ENCODE measurements at regions not wholly inside any gene's neighbourhood (a gene's known extent, or its start where the extent isn't known, plus 50 kb on each side); places are given as distances from the start of the nearest gene placed in this dataset.

DNA sequence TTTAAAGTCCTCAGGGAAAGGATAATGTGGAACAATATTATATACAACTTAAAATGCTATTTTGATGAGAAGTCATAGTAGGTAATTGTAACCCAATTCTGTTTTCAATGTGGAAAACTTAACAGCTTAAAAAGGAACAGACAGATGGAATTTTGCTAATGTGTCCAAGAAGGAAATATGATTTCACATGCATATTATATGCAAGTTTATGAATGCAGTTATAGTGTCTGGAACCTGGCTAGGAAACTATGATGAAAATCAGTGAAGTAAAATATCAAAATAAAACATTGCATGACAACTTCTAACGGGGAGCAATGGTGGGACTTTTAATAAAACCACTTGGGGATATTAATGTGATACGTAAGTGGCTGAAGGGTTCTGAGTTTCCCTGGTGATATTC, 152.6 kb upstream of the HAND2 start:
- TF ChIP-seq POLR2AphosphoS5 (IDR thresholded peaks at IDR 0.05; ENCODE audit: low read depth): no peak
- TF ChIP-seq, protein P1, sequence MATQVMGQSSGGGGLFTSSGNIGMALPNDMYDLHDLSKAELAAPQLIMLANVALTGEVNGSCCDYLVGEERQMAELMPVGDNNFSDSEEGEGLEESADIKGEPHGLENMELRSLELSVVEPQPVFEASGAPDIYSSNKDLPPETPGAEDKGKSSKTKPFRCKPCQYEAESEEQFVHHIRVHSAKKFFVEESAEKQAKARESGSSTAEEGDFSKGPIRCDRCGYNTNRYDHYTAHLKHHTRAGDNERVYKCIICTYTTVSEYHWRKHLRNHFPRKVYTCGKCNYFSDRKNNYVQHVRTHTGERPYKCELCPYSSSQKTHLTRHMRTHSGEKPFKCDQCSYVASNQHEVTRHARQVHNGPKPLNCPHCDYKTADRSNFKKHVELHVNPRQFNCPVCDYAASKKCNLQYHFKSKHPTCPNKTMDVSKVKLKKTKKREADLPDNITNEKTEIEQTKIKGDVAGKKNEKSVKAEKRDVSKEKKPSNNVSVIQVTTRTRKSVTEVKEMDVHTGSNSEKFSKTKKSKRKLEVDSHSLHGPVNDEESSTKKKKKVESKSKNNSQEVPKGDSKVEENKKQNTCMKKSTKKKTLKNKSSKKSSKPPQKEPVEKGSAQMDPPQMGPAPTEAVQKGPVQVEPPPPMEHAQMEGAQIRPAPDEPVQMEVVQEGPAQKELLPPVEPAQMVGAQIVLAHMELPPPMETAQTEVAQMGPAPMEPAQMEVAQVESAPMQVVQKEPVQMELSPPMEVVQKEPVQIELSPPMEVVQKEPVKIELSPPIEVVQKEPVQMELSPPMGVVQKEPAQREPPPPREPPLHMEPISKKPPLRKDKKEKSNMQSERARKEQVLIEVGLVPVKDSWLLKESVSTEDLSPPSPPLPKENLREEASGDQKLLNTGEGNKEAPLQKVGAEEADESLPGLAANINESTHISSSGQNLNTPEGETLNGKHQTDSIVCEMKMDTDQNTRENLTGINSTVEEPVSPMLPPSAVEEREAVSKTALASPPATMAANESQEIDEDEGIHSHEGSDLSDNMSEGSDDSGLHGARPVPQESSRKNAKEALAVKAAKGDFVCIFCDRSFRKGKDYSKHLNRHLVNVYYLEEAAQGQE (IDR thresholded peaks at IDR 0.05; ENCODE audit: insufficient replicate concordance, low read depth): no peak
- TF ChIP-seq SPI1 (IDR thresholded peaks at IDR 0.05; ENCODE audit: borderline replicate concordance, low read depth): no peak
- no peak for TF ChIP-seq GABPA (IDR thresholded peaks at IDR 0.05; ENCODE audit: low read depth)
- TF ChIP-seq, protein P2, sequence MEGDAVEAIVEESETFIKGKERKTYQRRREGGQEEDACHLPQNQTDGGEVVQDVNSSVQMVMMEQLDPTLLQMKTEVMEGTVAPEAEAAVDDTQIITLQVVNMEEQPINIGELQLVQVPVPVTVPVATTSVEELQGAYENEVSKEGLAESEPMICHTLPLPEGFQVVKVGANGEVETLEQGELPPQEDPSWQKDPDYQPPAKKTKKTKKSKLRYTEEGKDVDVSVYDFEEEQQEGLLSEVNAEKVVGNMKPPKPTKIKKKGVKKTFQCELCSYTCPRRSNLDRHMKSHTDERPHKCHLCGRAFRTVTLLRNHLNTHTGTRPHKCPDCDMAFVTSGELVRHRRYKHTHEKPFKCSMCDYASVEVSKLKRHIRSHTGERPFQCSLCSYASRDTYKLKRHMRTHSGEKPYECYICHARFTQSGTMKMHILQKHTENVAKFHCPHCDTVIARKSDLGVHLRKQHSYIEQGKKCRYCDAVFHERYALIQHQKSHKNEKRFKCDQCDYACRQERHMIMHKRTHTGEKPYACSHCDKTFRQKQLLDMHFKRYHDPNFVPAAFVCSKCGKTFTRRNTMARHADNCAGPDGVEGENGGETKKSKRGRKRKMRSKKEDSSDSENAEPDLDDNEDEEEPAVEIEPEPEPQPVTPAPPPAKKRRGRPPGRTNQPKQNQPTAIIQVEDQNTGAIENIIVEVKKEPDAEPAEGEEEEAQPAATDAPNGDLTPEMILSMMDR (IDR thresholded peaks at IDR 0.05; ENCODE audit: insufficient read depth, low read length): no peak
- Histone ChIP-seq H3K27ac (replicated peaks) (no peak overlapping the region), H3K4me3 (replicated peaks; ENCODE audit: insufficient read depth, low read length) (no peak overlapping the region), H3K27me3 (ENCODE audit: insufficient read depth, poor library complexity, severe bottlenecking) (peaks cover 8% of the 10 kb centered on the region)
- no peak for DNase-seq (ENCODE audit: low read depth in 1 of 2, low spot score in 1 of 2)

DNA sequence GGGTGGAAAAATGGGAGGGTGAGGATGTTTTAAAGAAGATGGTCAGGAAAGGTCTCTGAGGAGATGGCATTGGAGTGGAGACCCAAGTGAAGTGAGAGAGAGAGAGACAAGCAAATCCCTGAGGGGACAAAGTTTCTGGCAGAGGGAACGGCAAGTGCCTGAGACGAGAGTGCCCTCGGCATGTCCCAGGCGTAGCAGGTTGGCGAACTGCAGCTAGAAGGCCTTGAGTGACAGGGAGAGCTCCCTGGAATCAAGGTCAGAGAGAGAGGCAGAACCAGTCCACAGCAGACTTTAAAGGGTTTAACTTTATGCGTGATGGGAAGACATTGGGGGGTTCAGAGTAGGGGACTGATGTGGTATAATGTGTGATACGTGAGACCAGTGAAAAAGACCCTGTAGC, 150.2 kb upstream of the HAND2 start:
- peaks cover 4% of the 10 kb centered on the region for H3K27me3 ChIP-seq (ENCODE audit: insufficient read depth, poor library complexity, severe bottlenecking)
- no peak overlapping the region for H3K27ac ChIP-seq (replicated peaks)
- H3K4me3 ChIP-seq (replicated peaks; ENCODE audit: insufficient read depth, low read length): no peak overlapping the region
- DNase-seq (ENCODE audit: low read depth in 1 of 2, low spot score in 1 of 2): no peak
- TF ChIP-seq SPI1 (IDR thresholded peaks at IDR 0.05; ENCODE audit: borderline replicate concordance, low read depth) (no peak), GABPA (IDR thresholded peaks at IDR 0.05; ENCODE audit: low read depth) (no peak), POLR2AphosphoS5 (IDR thresholded peaks at IDR 0.05; ENCODE audit: low read depth) (no peak)
- TF ChIP-seq, protein P1 (IDR thresholded peaks at IDR 0.05; ENCODE audit: insufficient replicate concordance, low read depth): no peak
- TF ChIP-seq, protein P2 (IDR thresholded peaks at IDR 0.05; ENCODE audit: insufficient read depth, low read length): no peak

DNA sequence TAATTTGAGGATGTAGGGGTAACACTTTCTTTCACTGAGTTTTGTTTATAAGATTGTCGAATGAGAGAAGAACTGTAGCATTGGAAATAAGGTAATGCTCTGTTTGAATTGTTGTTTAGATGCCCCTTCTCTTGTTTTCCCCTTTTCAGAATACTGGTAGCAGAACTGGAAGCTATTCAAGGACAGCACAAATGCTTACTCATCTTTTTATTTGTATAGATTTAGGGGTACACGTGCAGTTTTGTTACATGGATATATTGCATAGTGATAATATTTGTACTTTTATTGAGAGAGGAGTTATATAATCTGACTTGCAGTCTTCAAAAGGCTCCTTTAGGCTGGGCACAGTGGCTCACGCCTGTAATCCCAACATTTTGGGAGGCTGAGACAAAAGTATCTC, 145.4 kb upstream of the HAND2 start:
- peaks cover 2% of the 10 kb centered on the region for H3K27me3 ChIP-seq (ENCODE audit: insufficient read depth, poor library complexity, severe bottlenecking)
- TF ChIP-seq GABPA (IDR thresholded peaks at IDR 0.05; ENCODE audit: low read depth): no peak
- no peak overlapping the region for H3K27ac ChIP-seq (replicated peaks)
- no peak overlapping the region for H3K4me3 ChIP-seq (replicated peaks; ENCODE audit: insufficient read depth, low read length)
- DNase-seq (ENCODE audit: low read depth in 1 of 2, low spot score in 1 of 2): no peak

DNA sequence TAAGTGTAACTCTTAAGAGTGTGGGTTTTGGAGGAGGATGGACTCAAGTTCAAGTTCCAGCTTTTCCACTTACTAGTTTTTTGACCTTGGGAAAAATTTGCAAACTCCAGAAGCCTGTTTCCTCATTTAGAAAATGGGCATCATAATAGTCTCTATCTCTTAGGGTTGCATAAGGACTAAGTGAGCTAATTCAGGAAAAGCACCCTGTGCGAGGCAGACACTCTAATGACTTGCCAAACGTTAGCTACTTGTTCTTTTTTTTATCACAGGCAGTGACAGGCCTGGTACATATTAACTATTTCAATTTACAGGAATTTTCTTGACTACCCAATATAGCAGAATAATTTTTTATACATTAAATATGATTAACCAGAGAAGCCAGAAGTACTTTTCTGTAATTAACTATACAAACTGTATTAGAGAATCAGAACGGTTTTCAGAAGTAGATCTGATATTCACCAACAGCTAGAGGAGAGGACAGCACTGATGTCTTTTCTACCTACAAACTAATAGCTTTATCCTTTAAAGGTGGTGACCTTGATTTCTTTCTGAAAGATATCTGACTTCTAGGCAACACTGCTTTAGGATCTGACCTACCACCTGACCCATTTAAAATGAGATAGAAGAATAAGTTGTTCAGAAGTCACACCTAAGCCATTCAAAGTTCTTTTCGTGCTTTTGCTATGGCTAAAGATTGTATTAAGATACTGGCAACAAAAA, 139.6 kb upstream of the HAND2 start:
- H3K27ac ChIP-seq (replicated peaks): no peak overlapping the region
- H3K27me3 ChIP-seq (ENCODE audit: insufficient read depth, poor library complexity, severe bottlenecking): no peaks in the 10 kb centered on the region
- no peak for DNase-seq (ENCODE audit: low read depth in 1 of 2, low spot score in 1 of 2)
- no peak for TF ChIP-seq POLR2AphosphoS5 (IDR thresholded peaks at IDR 0.05; ENCODE audit: low read depth)
- TF ChIP-seq, protein P2 (IDR thresholded peaks at IDR 0.05; ENCODE audit: insufficient read depth, low read length): no peak
- no peak overlapping the region for H3K4me3 ChIP-seq (replicated peaks; ENCODE audit: insufficient read depth, low read length)

Data from HL-60 (cell line).